ENCODE measurements at regions not wholly inside any gene's neighbourhood (a gene's known extent, or its start where the extent isn't known, plus 50 kb on each side); places are given as distances from the start of the nearest gene placed in this dataset.

DNA sequence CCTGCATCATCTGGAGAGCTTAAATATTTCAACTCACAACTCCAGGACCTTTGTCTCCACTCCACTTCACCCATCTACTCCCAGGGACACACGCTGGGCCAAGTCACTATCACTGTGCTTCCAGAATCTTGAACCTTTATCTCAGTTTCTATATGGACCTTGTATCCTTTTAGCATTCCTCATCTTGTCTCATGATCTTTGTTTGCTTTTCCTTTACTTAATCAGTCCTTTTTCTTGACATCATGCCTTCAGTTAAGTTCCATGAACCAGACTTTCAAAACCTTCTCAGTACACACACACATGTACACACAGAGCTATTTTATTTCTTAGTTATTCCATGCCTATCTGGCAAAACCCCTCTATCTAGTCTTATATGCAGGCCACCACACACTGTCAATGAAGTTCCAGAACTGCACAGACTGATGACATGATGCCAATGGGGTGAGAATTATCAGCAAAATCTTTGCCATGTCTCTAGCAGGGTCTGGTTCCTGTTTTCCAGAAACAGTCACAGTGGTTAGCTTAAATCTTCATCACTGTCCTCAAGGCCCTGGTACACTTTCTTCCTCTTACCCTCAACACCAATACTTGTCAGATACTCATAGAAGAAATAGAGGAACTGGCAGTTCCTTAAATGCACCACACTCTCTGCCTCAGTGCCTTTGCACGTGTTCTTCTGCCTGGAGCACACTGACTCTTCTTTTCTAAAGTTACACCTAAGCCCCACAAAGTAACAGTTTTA is 77.6 kb upstream of the STARD13 start:
- no peak overlapping the region for H3K4me3 ChIP-seq (ENCODE audit: low read depth in 1 of 3, low read length in 3 of 3)
- H3K27ac ChIP-seq (ENCODE audit: low read depth in 1 of 2, low read length in 2 of 2), result no peak overlapping the region

DNA sequence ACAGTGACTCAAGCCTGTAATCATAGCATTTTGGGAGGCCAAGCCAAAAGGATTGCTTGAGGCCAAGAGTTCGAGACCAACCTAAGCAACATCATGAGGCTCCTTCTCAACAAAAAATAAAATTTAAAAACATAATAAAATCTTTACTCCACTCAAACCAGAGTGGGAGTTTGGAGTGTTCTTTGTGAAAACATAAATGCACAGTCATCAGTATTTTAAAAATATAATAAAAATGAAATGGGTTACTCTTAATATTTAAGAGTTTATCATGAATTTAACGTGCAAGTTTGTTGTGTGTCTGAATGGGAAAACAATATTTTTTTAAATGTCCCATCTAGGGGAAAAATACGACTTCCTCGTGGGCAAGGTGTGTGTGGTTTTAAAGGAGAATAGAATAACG is 78.6 kb upstream of the STARD13 start:
- H3K27me3 ChIP-seq (ENCODE audit: control insufficient read depth in 4 of 4, insufficient read depth in 4 of 4, low read length in 3 of 4), result no peaks in the 10 kb centered on the region
- TF ChIP-seq FOXA2 (IDR thresholded peaks at IDR 0.05) (no peak), HNF4G (IDR thresholded peaks at IDR 0.05) (no peak), RXRA (IDR thresholded peaks at IDR 0.05) (no peak), RAD21 (IDR thresholded peaks at IDR 0.05) (no peak), FOXA1 (IDR thresholded peaks at IDR 0.05) (no peak), TAF1 (conservative IDR thresholded peaks at IDR 0.05) (no peak), NR2F2 (IDR thresholded peaks at IDR 0.05) (no peak), EGR1 (IDR thresholded peaks at IDR 0.05; ENCODE audit: low read depth in 2 of 2) (no peak), HNF4A (conservative IDR thresholded peaks at IDR 0.05) (no peak), YY1 (IDR thresholded peaks at IDR 0.05) (no peak), JUND (IDR thresholded peaks at IDR 0.05) (no peak), SP1 (IDR thresholded peaks at IDR 0.05) (no peak), GABPA (IDR thresholded peaks at IDR 0.05 in 1 of 2, conservative IDR thresholded peaks at IDR 0.05 in 1 of 2) (no peak)
- TF ChIP-seq, protein P1, sequence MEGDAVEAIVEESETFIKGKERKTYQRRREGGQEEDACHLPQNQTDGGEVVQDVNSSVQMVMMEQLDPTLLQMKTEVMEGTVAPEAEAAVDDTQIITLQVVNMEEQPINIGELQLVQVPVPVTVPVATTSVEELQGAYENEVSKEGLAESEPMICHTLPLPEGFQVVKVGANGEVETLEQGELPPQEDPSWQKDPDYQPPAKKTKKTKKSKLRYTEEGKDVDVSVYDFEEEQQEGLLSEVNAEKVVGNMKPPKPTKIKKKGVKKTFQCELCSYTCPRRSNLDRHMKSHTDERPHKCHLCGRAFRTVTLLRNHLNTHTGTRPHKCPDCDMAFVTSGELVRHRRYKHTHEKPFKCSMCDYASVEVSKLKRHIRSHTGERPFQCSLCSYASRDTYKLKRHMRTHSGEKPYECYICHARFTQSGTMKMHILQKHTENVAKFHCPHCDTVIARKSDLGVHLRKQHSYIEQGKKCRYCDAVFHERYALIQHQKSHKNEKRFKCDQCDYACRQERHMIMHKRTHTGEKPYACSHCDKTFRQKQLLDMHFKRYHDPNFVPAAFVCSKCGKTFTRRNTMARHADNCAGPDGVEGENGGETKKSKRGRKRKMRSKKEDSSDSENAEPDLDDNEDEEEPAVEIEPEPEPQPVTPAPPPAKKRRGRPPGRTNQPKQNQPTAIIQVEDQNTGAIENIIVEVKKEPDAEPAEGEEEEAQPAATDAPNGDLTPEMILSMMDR (IDR thresholded peaks at IDR 0.05; ENCODE audit: low read depth, low read length, missing input control), result no peak
- TF ChIP-seq, protein P2, sequence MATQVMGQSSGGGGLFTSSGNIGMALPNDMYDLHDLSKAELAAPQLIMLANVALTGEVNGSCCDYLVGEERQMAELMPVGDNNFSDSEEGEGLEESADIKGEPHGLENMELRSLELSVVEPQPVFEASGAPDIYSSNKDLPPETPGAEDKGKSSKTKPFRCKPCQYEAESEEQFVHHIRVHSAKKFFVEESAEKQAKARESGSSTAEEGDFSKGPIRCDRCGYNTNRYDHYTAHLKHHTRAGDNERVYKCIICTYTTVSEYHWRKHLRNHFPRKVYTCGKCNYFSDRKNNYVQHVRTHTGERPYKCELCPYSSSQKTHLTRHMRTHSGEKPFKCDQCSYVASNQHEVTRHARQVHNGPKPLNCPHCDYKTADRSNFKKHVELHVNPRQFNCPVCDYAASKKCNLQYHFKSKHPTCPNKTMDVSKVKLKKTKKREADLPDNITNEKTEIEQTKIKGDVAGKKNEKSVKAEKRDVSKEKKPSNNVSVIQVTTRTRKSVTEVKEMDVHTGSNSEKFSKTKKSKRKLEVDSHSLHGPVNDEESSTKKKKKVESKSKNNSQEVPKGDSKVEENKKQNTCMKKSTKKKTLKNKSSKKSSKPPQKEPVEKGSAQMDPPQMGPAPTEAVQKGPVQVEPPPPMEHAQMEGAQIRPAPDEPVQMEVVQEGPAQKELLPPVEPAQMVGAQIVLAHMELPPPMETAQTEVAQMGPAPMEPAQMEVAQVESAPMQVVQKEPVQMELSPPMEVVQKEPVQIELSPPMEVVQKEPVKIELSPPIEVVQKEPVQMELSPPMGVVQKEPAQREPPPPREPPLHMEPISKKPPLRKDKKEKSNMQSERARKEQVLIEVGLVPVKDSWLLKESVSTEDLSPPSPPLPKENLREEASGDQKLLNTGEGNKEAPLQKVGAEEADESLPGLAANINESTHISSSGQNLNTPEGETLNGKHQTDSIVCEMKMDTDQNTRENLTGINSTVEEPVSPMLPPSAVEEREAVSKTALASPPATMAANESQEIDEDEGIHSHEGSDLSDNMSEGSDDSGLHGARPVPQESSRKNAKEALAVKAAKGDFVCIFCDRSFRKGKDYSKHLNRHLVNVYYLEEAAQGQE (IDR thresholded peaks at IDR 0.05), result no peak
- TF ChIP-seq, protein P3, sequence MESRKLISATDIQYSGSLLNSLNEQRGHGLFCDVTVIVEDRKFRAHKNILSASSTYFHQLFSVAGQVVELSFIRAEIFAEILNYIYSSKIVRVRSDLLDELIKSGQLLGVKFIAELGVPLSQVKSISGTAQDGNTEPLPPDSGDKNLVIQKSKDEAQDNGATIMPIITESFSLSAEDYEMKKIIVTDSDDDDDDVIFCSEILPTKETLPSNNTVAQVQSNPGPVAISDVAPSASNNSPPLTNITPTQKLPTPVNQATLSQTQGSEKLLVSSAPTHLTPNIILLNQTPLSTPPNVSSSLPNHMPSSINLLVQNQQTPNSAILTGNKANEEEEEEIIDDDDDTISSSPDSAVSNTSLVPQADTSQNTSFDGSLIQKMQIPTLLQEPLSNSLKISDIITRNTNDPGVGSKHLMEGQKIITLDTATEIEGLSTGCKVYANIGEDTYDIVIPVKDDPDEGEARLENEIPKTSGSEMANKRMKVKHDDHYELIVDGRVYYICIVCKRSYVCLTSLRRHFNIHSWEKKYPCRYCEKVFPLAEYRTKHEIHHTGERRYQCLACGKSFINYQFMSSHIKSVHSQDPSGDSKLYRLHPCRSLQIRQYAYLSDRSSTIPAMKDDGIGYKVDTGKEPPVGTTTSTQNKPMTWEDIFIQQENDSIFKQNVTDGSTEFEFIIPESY (IDR thresholded peaks at IDR 0.05), result no peak
- TF ChIP-seq, protein P4, sequence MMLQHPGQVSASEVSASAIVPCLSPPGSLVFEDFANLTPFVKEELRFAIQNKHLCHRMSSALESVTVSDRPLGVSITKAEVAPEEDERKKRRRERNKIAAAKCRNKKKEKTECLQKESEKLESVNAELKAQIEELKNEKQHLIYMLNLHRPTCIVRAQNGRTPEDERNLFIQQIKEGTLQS (IDR thresholded peaks at IDR 0.05), result no peak
- DNase-seq (ENCODE audit: low spot score), result no peak
- H3K36me3 ChIP-seq (ENCODE audit: control insufficient read depth in 4 of 4, insufficient read depth in 3 of 4, low read depth in 1 of 4, low read length in 3 of 4), result no peaks in the 10 kb centered on the region
- 89% methylated on average over 5 of the region's 5 CpGs for WGBS
- H3K9me3 ChIP-seq (ENCODE audit: control insufficient read depth in 4 of 4, low read length in 3 of 4), result no peaks in the 10 kb centered on the region
- H3K27ac ChIP-seq (ENCODE audit: low read depth in 1 of 2, low read length in 2 of 2), result no peak overlapping the region
- H3K4me1 ChIP-seq (ENCODE audit: control insufficient read depth in 4 of 4, insufficient read depth in 4 of 4, low read length in 3 of 4), result no peaks in the 10 kb centered on the region
- H3K9ac ChIP-seq (ENCODE audit: low read depth in 1 of 2, low read length in 2 of 2), result no peak overlapping the region
- no peak overlapping the region for H3K4me3 ChIP-seq (ENCODE audit: low read depth in 1 of 3, low read length in 3 of 3)

More for the DNA sequence above, 77.6 kb upstream of the STARD13 start:
- no peak for TF ChIP-seq GABPA (IDR thresholded peaks at IDR 0.05 in 1 of 2, conservative IDR thresholded peaks at IDR 0.05 in 1 of 2)
- TF ChIP-seq, protein P5, sequence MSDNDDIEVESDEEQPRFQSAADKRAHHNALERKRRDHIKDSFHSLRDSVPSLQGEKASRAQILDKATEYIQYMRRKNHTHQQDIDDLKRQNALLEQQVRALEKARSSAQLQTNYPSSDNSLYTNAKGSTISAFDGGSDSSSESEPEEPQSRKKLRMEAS (IDR thresholded peaks at IDR 0.05), result peak; percentile 33
- no peaks in the 10 kb centered on the region for H3K27me3 ChIP-seq (ENCODE audit: control insufficient read depth in 4 of 4, insufficient read depth in 4 of 4, low read length in 3 of 4)
- no peaks in the 10 kb centered on the region for H3K9me3 ChIP-seq (ENCODE audit: control insufficient read depth in 4 of 4, low read length in 3 of 4)
- H3K9ac ChIP-seq (ENCODE audit: low read depth in 1 of 2, low read length in 2 of 2), result no peak overlapping the region
- no peaks in the 10 kb centered on the region for H3K36me3 ChIP-seq (ENCODE audit: control insufficient read depth in 4 of 4, insufficient read depth in 3 of 4, low read depth in 1 of 4, low read length in 3 of 4)
- no peaks in the 10 kb centered on the region for H3K4me1 ChIP-seq (ENCODE audit: control insufficient read depth in 4 of 4, insufficient read depth in 4 of 4, low read length in 3 of 4)
- WGBS, result 93% methylated on average over 2 of the region's 2 CpGs
- DNase-seq (ENCODE audit: low spot score), result no peak
